Muscle of back (tissue), 3 donors: ENCODE measurements at regions not wholly inside any gene's neighbourhood (a gene's known extent, or its start where the extent isn't known, plus 50 kb on each side); places are given as distances from the start of the nearest gene placed in this dataset.
A peak's percentile ranks its signal among the peaks of the same experiment; 100 is the strongest.

Experiments
- DNase-seq, 3 donors: peaks; one replicate each; pipeline versions ENCODE4 v3.0.0 to v3.0.0-alpha.2; 2013

DNA sequence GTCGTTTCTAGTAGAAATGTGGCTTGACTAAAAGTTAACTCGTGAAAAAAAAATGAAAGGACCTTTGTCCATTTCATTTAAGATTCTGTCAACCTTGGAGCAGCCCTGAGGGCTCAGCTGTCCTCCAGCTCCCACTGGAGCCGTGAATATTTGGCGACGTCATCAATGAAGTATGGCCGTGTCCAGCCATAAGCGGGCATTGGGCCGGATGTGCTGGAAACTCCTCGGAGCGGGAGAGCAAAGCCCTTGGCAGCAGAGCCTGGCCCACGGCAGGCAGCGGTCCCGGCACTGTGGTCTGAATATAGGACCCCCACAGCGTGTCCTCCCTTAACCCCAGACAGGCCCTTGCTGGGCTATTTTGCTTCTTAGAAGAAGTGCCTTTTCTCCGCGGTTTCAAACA is 50.0 kb downstream of the JAKMIP3 start:
- DNase-seq: peak in 2 of 3 donors; percentile 31 to 35

DNA sequence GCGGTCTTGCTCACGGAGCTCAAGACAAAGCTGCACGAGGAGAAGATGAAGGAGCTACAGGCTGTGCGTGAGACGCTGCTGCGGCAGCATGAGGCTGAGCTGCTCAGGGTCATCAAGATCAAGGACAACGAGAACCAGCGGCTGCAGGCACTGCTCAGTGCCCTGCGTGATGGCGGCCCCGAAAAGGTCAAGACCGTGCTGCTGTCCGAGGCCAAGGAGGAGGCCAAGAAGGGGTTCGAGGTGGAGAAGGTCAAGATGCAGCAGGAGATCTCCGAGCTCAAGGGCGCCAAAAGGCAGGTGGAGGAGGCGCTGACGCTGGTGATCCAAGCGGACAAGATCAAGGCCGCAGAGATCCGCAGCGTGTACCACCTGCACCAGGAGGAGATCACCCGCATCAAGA is 51.4 kb downstream of the JAKMIP3 start:
- no peak for DNase-seq

- no peak for DNase-seq
Observed at GRCh38 chr10:132117636-132118190, 52.0 kb downstream of the JAKMIP3 start.

GRCh38 chr10:132118366-132118765 is 52.6 kb downstream of the JAKMIP3 start:
- no peak for DNase-seq

GRCh38 chr10:132120200-132120599 is 54.5 kb downstream of the JAKMIP3 start:
- no peak for DNase-seq

- DNase-seq: no peak
Observed at GRCh38 chr10:132120734-132121510, 55.2 kb downstream of the JAKMIP3 start.

DNA sequence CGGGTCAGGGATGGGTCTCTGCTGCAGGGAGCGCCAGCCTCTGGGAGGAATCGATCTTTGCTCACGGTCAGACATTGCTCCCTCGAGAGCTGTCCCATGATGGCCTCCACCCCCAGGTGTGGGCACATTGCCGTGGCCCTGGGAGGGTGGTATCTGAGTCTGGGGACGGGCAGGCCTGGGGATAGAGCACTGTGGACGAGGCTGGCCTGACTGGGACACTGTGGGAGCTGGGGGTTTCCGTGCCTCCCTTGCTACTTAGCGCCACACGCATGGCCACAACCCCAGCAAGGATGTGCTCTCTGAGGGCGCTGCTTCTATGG is 55.7 kb downstream of the JAKMIP3 start:
- no peak for DNase-seq

DNA sequence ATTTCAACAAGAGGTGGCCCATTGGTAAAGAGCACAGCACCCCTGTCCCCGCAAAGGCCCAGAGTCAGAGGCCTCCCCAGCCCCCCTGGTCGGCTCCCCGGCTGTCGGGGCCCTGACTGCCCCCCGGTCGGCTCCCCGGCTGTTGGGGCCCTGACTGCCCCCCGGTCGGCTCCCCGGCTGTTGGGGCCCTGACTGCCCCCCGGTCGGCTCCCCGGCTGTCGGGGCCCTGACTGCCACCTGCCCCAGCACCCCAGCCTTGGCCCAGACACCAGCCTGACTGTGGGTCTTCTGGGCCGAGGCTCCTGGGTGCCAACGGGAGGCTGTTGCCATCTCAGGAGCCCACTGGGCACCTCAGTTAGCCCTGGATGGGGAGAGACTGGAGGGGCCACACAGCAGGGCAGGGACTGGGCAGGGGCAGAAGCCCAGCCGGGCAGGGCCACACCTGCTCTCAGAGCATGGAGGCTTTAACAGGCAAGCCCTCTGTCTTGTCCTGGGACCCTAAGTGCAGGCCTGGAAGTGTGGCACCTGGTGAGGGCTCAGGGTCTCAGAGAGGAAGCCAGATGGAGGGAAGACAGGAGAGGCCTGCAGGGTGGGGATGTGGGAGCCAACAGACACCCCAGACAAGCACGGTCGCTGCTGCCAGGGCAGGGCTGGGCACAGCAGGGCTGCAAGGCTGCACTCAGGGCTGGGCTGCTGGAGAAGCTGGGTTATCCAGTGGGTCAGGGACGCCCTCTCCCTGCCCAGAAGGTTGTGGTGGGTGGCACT is 56.5 kb downstream of the JAKMIP3 start:
- no peak for DNase-seq

DNA sequence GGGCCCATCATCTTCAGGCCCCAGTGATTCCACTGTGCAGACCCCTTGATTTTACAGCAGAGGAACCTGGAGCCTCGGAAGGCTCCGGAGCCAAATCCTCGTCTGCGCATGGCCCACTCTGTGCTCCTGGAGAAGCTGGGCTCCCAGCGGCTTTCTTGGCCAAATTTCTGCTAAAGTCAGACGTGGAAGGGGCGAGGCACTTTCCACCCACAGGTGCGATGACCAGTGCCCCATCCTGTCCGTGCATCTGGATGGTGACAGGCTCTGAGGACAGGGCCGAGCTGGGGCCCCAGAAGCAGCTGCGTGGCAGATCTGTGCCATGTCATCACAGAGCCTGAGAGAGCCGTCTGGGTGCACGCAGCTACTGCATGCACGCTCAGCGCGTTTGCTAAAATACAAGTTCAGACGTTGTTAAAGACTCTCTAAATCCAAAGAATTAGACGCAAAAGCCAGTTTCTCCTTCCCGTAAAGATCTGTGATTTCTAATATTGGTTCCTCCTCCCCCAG is 57.2 kb downstream of the JAKMIP3 start:
- DNase-seq: no peak

GRCh38 chr10:132123606-132124005 is 57.9 kb downstream of the JAKMIP3 start:
- DNase-seq: no peak

GRCh38 chr10:132124201-132124920 is 58.6 kb downstream of the JAKMIP3 start:
- no peak for DNase-seq

DNA sequence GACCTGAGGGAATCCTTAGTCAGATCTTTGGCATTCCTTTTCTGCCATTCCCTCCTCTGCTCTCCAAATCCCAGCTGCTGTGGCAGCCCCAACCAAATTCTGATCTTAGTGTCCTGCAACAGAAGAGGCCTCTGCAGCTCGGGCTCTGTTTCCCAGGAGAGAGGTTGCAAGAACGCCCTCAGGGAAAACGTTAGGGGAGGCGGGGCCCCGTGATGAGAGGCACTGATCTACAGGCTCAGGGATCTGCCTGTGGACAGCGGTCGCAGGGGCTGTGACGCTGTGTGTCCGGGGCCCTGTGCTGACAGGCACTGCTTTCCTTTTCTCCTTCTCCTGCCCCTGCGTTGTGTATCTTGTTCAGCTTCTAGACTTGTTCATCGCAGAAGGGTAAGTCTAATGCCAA is 57.3 kb upstream of the DPYSL4 start:
- DNase-seq: no peak

GRCh38 chr10:132130286-132131265 is 56.2 kb upstream of the DPYSL4 start:
- no peak for DNase-seq

DNA sequence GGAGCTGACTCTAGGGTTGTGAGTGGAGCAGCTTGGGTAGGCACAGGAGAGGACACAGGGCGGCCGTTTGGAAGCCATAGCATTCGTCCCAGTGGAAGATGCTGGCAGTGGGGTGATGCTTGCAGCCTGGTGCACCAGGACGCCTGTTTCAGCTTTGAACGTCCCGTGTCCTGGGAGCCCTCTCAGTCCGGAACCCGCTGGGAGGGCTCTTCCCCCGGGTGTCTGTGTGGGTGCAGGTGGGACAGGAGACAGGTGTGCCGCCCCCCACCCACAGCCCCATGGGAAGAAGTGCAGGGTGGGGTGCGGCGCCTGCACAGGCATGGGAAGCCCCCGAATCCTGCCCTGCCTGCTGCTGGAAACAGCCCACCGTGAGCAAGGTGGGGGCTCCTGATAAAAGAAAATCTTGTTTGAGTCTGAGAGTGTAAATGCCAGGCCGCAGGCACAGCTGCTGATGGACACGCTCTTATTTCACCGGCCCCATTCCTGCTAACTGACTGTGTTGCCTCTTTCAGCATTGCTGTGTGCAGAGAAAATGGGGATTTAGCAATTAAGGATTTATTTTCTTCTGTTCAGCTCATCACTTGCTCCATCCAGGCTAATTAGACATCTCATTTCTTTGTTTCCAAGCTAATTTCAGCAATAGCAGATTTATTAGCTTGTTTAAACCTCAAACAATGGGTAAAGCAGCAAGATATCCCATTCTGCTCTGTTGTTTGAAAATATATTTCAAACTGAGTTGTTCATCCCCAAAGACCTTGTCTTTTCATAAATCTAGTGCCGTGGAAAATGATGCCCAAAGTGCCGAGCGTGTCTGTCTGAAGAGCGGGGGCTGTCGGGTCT is 54.9 kb upstream of the DPYSL4 start:
- no peak for DNase-seq

- peak in 2 of 3 donors; percentile 8 to 42 for DNase-seq
Observed at GRCh38 chr10:132132421-132132841, 54.3 kb upstream of the DPYSL4 start.

DNA sequence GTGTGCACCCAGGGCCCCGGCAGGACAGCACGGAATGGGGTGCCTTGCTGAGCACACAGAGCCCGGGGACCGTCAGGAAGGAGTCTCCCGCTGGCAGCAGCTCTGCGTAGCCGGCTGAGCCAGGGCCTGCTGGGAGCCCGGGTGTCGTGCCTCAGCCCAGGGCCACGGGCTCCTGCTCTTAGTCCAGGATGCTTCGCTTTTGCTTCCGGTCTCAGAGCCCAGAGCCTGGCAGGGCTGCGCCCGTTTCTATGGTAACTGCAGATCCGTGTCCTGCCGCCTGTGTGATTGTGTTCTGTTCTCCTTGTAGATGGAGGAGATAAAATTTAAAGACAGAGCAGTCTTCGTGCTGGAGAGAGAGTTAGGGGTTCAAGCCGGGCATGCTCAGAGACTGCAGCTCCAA is 53.7 kb upstream of the DPYSL4 start:
- DNase-seq: peak in 1 of 3 donors; percentile 18

DNA sequence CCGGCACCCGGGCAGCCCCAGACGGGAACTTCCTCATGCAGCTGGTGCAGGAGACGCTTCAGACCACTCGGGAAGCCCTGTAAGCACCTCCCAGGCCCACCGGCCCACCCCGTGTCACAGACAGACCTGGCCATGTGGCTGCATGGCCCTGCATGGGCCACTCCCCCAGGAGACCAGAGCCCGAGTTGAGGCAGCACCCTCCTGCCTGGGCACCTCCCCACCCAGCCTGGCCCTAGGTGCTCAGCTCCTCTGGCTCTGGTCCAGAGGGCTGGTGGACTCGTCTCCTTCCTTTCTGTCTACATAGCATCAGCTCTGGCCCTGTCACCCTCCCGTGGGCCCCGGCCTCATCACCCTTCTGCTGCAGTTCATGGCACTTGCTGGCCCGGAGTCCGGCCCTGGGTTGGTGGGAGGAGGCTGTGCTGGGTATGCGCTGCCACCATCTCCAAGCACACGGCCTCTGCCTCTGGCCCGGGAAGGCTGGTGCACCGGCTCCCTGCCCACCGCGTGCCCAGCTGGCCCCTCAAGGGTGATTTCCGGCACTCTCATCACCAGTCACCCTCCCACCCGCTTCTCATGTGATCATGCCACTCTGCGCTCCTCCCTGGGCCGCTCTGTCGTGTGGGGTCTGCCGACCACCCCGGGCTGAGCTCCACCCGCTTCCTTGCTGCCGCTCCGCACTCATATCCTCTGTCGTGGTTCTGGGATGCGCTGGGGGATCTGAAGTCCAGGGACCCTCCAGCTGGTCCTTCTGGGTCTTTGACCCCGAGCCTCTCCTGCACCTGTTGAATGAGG is 53.1 kb upstream of the DPYSL4 start:
- DNase-seq: no peak

GRCh38 chr10:132134241-132135052 is 52.3 kb upstream of the DPYSL4 start:
- DNase-seq: no peak
